ENCODE measurements at regions not wholly inside any gene's neighbourhood (a gene's known extent, or its start where the extent isn't known, plus 50 kb on each side); places are given as distances from the start of the nearest gene placed in this dataset.

DNA sequence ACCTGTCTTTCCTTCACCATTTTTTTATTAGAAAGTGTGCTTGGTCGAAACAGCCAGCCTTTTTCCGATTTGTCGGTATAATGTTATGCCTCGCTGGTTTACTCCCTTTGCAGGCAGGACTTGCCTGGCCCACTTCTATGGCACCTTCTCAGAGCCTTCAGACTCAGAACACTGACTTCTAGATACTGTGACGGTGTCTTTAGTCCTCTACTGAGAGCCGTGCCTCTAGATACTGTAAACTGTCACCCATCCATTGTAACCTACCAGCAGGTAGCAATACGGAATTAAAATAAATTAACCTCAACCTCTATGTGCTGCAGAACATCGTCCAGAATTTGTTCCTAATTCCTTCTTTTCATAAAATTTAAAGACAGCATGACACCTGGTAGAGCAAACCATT, 247.7 kb upstream of the TTC14 start:
- TF ChIP-seq POLR2A (IDR thresholded peaks at IDR 0.05), result no peak
- TF ChIP-seq, protein P1, sequence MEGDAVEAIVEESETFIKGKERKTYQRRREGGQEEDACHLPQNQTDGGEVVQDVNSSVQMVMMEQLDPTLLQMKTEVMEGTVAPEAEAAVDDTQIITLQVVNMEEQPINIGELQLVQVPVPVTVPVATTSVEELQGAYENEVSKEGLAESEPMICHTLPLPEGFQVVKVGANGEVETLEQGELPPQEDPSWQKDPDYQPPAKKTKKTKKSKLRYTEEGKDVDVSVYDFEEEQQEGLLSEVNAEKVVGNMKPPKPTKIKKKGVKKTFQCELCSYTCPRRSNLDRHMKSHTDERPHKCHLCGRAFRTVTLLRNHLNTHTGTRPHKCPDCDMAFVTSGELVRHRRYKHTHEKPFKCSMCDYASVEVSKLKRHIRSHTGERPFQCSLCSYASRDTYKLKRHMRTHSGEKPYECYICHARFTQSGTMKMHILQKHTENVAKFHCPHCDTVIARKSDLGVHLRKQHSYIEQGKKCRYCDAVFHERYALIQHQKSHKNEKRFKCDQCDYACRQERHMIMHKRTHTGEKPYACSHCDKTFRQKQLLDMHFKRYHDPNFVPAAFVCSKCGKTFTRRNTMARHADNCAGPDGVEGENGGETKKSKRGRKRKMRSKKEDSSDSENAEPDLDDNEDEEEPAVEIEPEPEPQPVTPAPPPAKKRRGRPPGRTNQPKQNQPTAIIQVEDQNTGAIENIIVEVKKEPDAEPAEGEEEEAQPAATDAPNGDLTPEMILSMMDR (IDR thresholded peaks at IDR 0.05), result no peak
- 70 to 76% (median 72%) methylated on average over 8 of the region's 8 CpGs for WGBS, 4 donors
- no peaks in the 10 kb centered on the region for H3K27me3 ChIP-seq
- H3K9me3 ChIP-seq, result no peaks in the 10 kb centered on the region
- intact Hi-C loops (cut with DNase I), result no loop called here
- H3K4me3 ChIP-seq, result no peak overlapping the region
- DNase-seq, result no peak
- H3K27ac ChIP-seq, result no peak overlapping the region
- H3K4me1 ChIP-seq, result no peaks in the 10 kb centered on the region
- H3K36me3 ChIP-seq, result no peaks in the 10 kb centered on the region
- ATAC-seq, result no peak

DNA sequence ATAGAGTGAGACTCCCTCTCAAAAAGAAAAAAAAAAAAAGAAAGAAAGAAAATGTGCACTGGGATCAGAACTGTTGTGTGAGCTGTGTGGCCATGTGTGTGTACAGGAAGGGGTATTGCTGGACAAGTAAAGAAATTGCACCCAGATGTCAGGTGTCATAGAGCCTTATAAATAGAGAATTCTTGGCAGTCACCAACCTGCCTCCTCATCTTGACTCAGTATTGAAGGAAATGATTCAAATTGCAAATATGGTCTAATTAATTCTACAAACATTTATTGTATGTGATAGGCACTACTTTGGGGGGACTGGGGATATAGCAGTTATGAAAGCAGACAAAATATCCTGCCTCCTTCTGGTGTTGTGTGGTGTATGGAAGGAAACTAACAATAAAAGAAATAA, 243.8 kb upstream of the TTC14 start:
- no peak for DNase-seq

DNA sequence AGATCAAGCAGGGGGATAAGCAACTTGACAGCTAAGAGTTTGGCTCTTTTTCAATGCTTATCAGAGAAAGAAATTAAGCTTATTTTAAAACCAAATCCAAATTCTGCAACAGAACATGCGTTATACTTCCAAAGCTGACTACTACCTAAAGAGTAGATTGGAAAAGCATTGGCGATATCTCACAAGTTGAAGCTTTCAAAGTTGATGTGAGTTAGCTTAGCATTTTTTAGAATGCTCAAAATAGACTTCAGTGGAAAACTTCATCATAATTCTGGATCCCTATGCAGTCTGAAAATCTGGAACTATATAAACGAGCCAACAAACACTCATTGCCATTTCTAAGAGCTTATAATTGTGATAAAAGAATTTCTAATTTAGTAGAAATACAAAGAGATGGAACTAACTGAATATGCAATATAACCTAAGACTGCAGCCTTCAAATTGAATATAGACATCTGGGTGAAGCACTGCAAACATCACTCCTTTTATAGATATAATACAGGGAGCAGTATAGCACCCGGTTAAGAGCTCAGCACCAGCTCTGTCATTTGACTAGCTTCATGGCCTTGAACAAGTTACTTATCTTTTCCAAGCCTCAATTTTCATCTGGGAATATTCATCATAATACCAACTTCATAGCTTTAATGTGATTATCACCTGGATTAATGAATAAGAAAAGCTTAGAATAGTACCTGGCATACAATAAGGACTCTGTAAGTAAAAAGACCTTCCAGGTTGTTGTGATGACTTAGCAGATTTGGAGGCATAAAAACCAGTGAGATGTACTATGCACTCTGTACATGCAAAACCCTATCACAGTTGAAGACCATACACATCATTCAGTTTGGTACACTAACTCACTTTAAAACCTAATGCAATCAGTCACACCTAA, 242.7 kb upstream of the TTC14 start:
- H3K4me1 ChIP-seq, result no peaks in the 10 kb centered on the region
- H3K27ac ChIP-seq, result no peak overlapping the region
- no peaks in the 10 kb centered on the region for H3K36me3 ChIP-seq
- no peak for TF ChIP-seq POLR2A (IDR thresholded peaks at IDR 0.05)
- TF ChIP-seq, protein P1 (IDR thresholded peaks at IDR 0.05), result no peak
- DNase-seq (no peak), ATAC-seq (no peak)
- H3K9me3 ChIP-seq, result no peaks in the 10 kb centered on the region
- intact Hi-C loops (cut with DNase I), result no loop called here
- H3K27me3 ChIP-seq, result no peaks in the 10 kb centered on the region
- no peak overlapping the region for H3K4me3 ChIP-seq
- WGBS, 4 donors, result 80 to 81% (median 81%) methylated on average over 4 of the region's 4 CpGs

More for the DNA sequence above, 243.8 kb upstream of the TTC14 start:
- TF ChIP-seq POLR2A (IDR thresholded peaks at IDR 0.05), result no peak
- TF ChIP-seq, protein P1 (IDR thresholded peaks at IDR 0.05), result no peak
- H3K4me1 ChIP-seq, result no peaks in the 10 kb centered on the region
- H3K9me3 ChIP-seq, result no peaks in the 10 kb centered on the region
- no peak overlapping the region for H3K27ac ChIP-seq
- ATAC-seq, result no peak
- no peaks in the 10 kb centered on the region for H3K27me3 ChIP-seq
- intact Hi-C loops (cut with DNase I), result no loop called here
- no peak overlapping the region for H3K4me3 ChIP-seq
- no peaks in the 10 kb centered on the region for H3K36me3 ChIP-seq

DNA sequence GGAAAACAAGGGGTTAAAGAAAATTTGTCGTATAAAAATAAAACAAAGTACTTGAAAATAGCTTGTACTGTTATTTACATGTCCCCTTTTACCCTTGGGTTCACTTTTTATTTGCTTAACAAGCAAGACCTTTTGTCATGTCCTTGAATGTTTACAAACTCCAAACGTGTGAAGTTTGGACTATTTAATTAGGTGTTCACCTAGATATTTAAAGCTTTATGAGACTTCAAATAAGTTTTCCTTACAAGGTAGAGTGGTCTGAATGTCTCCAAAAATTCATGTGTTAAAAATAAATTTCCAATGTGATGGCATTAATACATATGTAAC, 242.0 kb upstream of the TTC14 start:
- ATAC-seq (no peak), DNase-seq (no peak)
- H3K4me3 ChIP-seq, result no peak overlapping the region
- WGBS, 4 donors, result 37 to 48% (median 45%) methylated on average over 2 of the region's 2 CpGs
- no peaks in the 10 kb centered on the region for H3K27me3 ChIP-seq
- TF ChIP-seq, protein P1 (IDR thresholded peaks at IDR 0.05), result no peak
- intact Hi-C loops (cut with DNase I), result no loop called here
- no peaks in the 10 kb centered on the region for H3K9me3 ChIP-seq
- H3K36me3 ChIP-seq, result no peaks in the 10 kb centered on the region
- H3K27ac ChIP-seq, result no peak overlapping the region
- no peaks in the 10 kb centered on the region for H3K4me1 ChIP-seq
